HCT116 (cell line): ENCODE measurements at regions not wholly inside any gene's neighbourhood (a gene's known extent, or its start where the extent isn't known, plus 50 kb on each side); places are given as distances from the start of the nearest gene placed in this dataset.

Experiments used
- ATAC-seq: fragments of 200-7000 bp; cut with Tn5 transposase; 2 replicates; pipeline ENCODE4 v1.9.1; 2020; ENCODE audit warnings: mild to moderate bottlenecking, moderate library complexity
- BruUV-seq: library from RNA; stranded (reverse); fragments of 400-500 nt; replicated peaks from 2 replicates; lab custom pipeline; 2021; lab: Mats Ljungman, UMichigan
- CTCF ChIA-PET: fragments of 300-600 bp; sonication (Branson Sonifier 250); formaldehyde crosslinking; loops from one replicate; lab custom pipeline; 2021; ENCODE audit warnings: antibody characterized with exemption; lab: Charles Lee
- POLR2A ChIA-PET: fragments of 300-600, 350-600 bp; sonication (Branson Sonifier 250); formaldehyde crosslinking; loops from one replicate; lab custom pipeline; 2021; ENCODE audit warnings: antibody characterized with exemption; lab: Charles Lee
- RAD21 ChIA-PET, 2 experiments: fragments of 300-600 bp; sonication (Branson Sonifier 250); formaldehyde crosslinking; loops; one replicate each; lab custom pipeline; 2023; ENCODE audit warnings: low total read pairs in 2 of 2; ENCODE audit not compliant: uncharacterized antibody in 2 of 2, unreplicated experiment in 2 of 2, low non-redundant PET in 1 of 2; lab: Charles Lee
- DNase-seq: peaks from one replicate; pipeline ENCODE4 v3.0.0-alpha.2; 2010; ENCODE audit warnings: low read depth, low spot score
- H2AFZ ChIP-seq: fragments of 200-600 bp; shearing (Covaris generic), sonication (generic); 2 replicates; pipeline ENCODE4 v1.6.1; 2017; ENCODE audit warnings: low read depth, mixed run types, mixed read lengths, antibody characterized with exemption, low read length; ENCODE audit not compliant: poor library complexity, severe bottlenecking
- H3K27ac ChIP-seq: 2 replicates; pipeline ENCODE4 v1.5.1; 2012; ENCODE audit warnings: low read depth, low read length
- H3K27me3 ChIP-seq: fragments of 200-600 bp; sonication (generic); 2 replicates; pipeline ENCODE4 v1.6.1; 2016; ENCODE audit warnings: mixed run types, low read length, mixed read lengths; ENCODE audit not compliant: insufficient read depth
- H3K36me3 ChIP-seq, 2 experiments: fragments of 200-500 bp in 1 of 2; fragments of 200-600 bp in 1 of 2; sonication (Bioruptor generic) in 1 of 2; sonication (generic) in 1 of 2; 2 replicates each; pipeline versions ENCODE4 v1.5.1 to v1.6.1; 2014 to 2016; ENCODE audit warnings: low read length in 2 of 2, inconsistent platforms in 1 of 2, mixed read lengths in 1 of 2, mixed run types in 1 of 2; ENCODE audit not compliant: insufficient read depth in 2 of 2, control insufficient read depth in 1 of 2
- H3K4me1 ChIP-seq, 2 experiments: fragments of 200-600 bp in 1 of 2; sonication (generic) in 1 of 2; 2 replicates each; pipeline versions ENCODE4 v1.5.1 to v1.6.1; 2012 to 2017; ENCODE audit warnings: low read length in 2 of 2, inconsistent platforms in 1 of 2, mild to moderate bottlenecking in 1 of 2, mixed read lengths in 1 of 2, mixed run types in 1 of 2, moderate library complexity in 1 of 2; ENCODE audit not compliant: insufficient read depth in 2 of 2, control insufficient read depth in 1 of 2
- H3K4me2 ChIP-seq: fragments of 200-600 bp; sonication (generic); 2 replicates; pipeline ENCODE4 v1.6.1; 2017; ENCODE audit warnings: mixed run types, low read length, mixed read lengths
- H3K4me3 ChIP-seq, 2 experiments: fragments of 200-600 bp in 1 of 2; sonication (generic) in 1 of 2; replicated peaks in 1 of 2; 2 replicates each; pipeline ENCODE4 v1.5.1; 2011 to 2016; ENCODE audit warnings: low read length in 2 of 2, control low read depth in 1 of 2, low read depth in 1 of 2, mild to moderate bottlenecking in 1 of 2, mixed read lengths in 1 of 2, mixed run types in 1 of 2
- H3K79me2 ChIP-seq: fragments of 200-600 bp; sonication (generic); 2 replicates; pipeline ENCODE4 v1.6.1; 2017; ENCODE audit warnings: mild to moderate bottlenecking, mixed run types, low read length, moderate library complexity, mixed read lengths; ENCODE audit not compliant: insufficient read depth
- H3K9ac ChIP-seq: fragments of 200-600 bp; sonication (generic); 2 replicates; pipeline ENCODE4 v1.6.1; 2016; ENCODE audit warnings: low read length, mixed read lengths
- H3K9me2 ChIP-seq: fragments of 200-600 bp; sonication (generic), shearing (Covaris generic); 2 replicates; pipeline ENCODE4 v1.6.1; 2017; ENCODE audit warnings: mixed run types, mild to moderate bottlenecking, moderate library complexity; ENCODE audit not compliant: insufficient read depth
- H3K9me3 ChIP-seq, 2 experiments: fragments of 200-500 bp in 1 of 2; fragments of 200-600 bp in 1 of 2; sonication (Bioruptor generic) in 1 of 2; sonication (generic) in 1 of 2; 2 replicates each; pipeline ENCODE4 v1.6.1; 2014 to 2017; ENCODE audit warnings: low read length in 2 of 2, mixed read lengths in 2 of 2, inconsistent platforms in 1 of 2, low read depth in 1 of 2, mild to moderate bottlenecking in 1 of 2, mixed run types in 1 of 2, moderate library complexity in 1 of 2; ENCODE audit not compliant: control insufficient read depth in 1 of 2, insufficient read depth in 1 of 2
- H4K20me1 ChIP-seq: fragments of 200-600 bp; sonication (generic), shearing (Covaris generic); 2 replicates; pipeline ENCODE4 v1.6.1; 2017; ENCODE audit warnings: mixed run types, mild to moderate bottlenecking, moderate library complexity; ENCODE audit not compliant: insufficient read depth
- CTCF ChIP-seq, 3 experiments: fragments of 200-600 bp in 1 of 3; sonication (generic) in 1 of 3; IDR thresholded peaks in 2 of 3; conservative IDR thresholded peaks in 1 of 3; 2 replicates each; pipeline ENCODE4 v1.5.1; 2012 to 2017; ENCODE audit warnings: low read depth in 2 of 3, low read length in 2 of 3, antibody characterized with exemption in 1 of 3, borderline replicate concordance in 1 of 3, control low read depth in 1 of 3, mild to moderate bottlenecking in 1 of 3, mixed read lengths in 1 of 3, mixed run types in 1 of 3, moderate library complexity in 1 of 3; ENCODE audit not compliant: insufficient read depth in 1 of 3
- ELF1 ChIP-seq: IDR thresholded peaks from 2 replicates; pipeline ENCODE4 v1.6.1; 2012; ENCODE audit warnings: low read depth, borderline replicate concordance
- EZH2 ChIP-seq: fragments of 200-600 bp; sonication (generic); IDR thresholded peaks from 2 replicates; pipeline ENCODE4 v1.6.1; 2017; ENCODE audit warnings: antibody characterized with exemption, mixed run types
- JUND ChIP-seq: IDR thresholded peaks from 2 replicates; pipeline ENCODE4 v1.6.1; 2012
- POLR2AphosphoS5 ChIP-seq: IDR thresholded peaks from 2 replicates; pipeline ENCODE4 v1.6.1; 2011; ENCODE audit warnings: mild to moderate bottlenecking, low read depth, low read length, moderate library complexity
- ZBTB33 ChIP-seq: IDR thresholded peaks from 2 replicates; pipeline ENCODE4 v1.6.1; 2011; ENCODE audit warnings: mild to moderate bottlenecking, low read length, moderate library complexity; ENCODE audit not compliant: insufficient replicate concordance; ENCODE audit errors: extremely low read depth
- ZNF274 ChIP-seq: fragments of 200-500 bp; sonication (Bioruptor generic); IDR thresholded peaks from 2 replicates; pipeline ENCODE4 v1.6.1; 2014; ENCODE audit warnings: mild to moderate bottlenecking, low read depth, low read length, inconsistent platforms
- intact Hi-C: fragments of 100-400 bp; cut with micrococcal nuclease; formaldehyde crosslinking; loops from 2 replicates; pipeline ENCODE4 v1.10.0; 2022

- intact Hi-C loops: no loop called here
- POLR2A ChIA-PET: no interaction called here
Observed at GRCh38 chrX:15017491-15017890, 144.3 kb downstream of the MOSPD2 start.

More at GRCh38 chrX:15017491-15017890, 144.3 kb downstream of the MOSPD2 start:
- no peaks in the 10 kb centered on the region for H3K4me1 ChIP-seq
- H3K27me3 ChIP-seq: no peaks in the 10 kb centered on the region
- no peak overlapping the region for H3K27ac ChIP-seq
- no peak overlapping the region for H3K4me3 ChIP-seq
- H3K9me2 ChIP-seq: no peaks in the 10 kb centered on the region
- RAD21 ChIA-PET: no interaction called here
- no peaks in the 10 kb centered on the region for H3K36me3 ChIP-seq
- no peak overlapping the region for H3K4me2 ChIP-seq
- H2AFZ ChIP-seq: no peak overlapping the region
- no TSS peak for BruUV-seq
- no peaks in the 10 kb centered on the region for H3K9me3 ChIP-seq
- CTCF ChIA-PET: no interaction called here
- no peak for DNase-seq
- ATAC-seq: no peak
- no peaks in the 10 kb centered on the region for H3K79me2 ChIP-seq
- no peak for TF ChIP-seq POLR2AphosphoS5
- no peak for TF ChIP-seq ZBTB33
- no peak for TF ChIP-seq EZH2
- no peak for TF ChIP-seq JUND
- TF ChIP-seq ELF1: no peak
- no peak for TF ChIP-seq CTCF (IDR thresholded peaks at IDR 0.05 in 2 of 3, conservative IDR thresholded peaks at IDR 0.05 in 1 of 3; ENCODE audit: borderline replicate concordance in 1 of 3, insufficient read depth in 1 of 3, low read depth in 2 of 3, low read length in 2 of 3)
- no peak for TF ChIP-seq ZNF274
- H4K20me1 ChIP-seq: no peaks in the 10 kb centered on the region
- no peak overlapping the region for H3K9ac ChIP-seq
